ENCODE measurements at regions not wholly inside any gene's neighbourhood (a gene's known extent, or its start where the extent isn't known, plus 50 kb on each side); places are given as distances from the start of the nearest gene placed in this dataset.

DNA sequence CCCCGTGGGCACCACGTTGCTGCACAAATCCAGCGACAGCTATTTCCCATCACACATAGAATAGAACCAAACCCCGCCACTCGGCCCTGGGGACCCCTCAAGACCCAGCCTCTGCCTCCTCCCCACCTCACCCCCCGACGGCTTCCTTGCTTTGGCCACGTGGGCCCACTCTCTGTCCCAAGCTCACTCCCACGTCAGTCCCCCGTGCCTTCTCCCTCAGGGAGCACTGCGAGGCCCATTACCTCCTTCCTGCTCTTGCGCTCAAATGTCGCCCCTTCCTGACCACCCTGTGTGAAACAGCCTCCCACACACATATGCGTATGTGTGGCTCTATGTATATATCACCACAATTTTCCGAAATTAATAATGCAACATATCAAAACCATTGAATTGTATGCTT is 239.7 kb downstream of the SH3BP4 start:
- WGBS (ENCODE audit: insufficient coverage), result 77% methylated on average over 11 of the region's 15 CpGs
- Histone ChIP-seq H3K27me3 (replicated peaks in 2 of 5; ENCODE audit: control insufficient read depth in 4 of 5, insufficient read depth in 5 of 5, low read length in 4 of 5) (peaks cover 0 to 61% (median 12%) of the 10 kb centered on the region in 5 experiments), H3K4me1 (ENCODE audit: control extremely low read depth in 1 of 4, control insufficient read depth in 4 of 4, insufficient read depth in 4 of 4, low read length in 3 of 4) (no peaks in the 10 kb centered on the region), H3K36me3 (ENCODE audit: control insufficient read depth in 4 of 4, insufficient read depth in 4 of 4, low read length in 3 of 4) (no peaks in the 10 kb centered on the region), H3K27ac (ENCODE audit: insufficient read depth in 1 of 2, low read depth in 1 of 2, low read length in 2 of 2, poor library complexity in 1 of 2, severe bottlenecking in 2 of 2) (no peak overlapping the region), H3K4me3 (ENCODE audit: control insufficient read depth in 1 of 7, extremely low read depth in 1 of 7, insufficient read depth in 4 of 7, low read depth in 2 of 7, low read length in 6 of 7) (no peak overlapping the region), H3K9me3 (ENCODE audit: control extremely low read depth in 1 of 5, control insufficient read depth in 4 of 5, insufficient read depth in 2 of 5, low read depth in 1 of 5, low read length in 4 of 5) (peaks cover 0 to 7% (median 0%) of the 10 kb centered on the region in 5 experiments)
- ChIA-PET POLR2A (no interaction called here), CTCF (no interaction called here)
- DNase-seq, result no peak

DNA sequence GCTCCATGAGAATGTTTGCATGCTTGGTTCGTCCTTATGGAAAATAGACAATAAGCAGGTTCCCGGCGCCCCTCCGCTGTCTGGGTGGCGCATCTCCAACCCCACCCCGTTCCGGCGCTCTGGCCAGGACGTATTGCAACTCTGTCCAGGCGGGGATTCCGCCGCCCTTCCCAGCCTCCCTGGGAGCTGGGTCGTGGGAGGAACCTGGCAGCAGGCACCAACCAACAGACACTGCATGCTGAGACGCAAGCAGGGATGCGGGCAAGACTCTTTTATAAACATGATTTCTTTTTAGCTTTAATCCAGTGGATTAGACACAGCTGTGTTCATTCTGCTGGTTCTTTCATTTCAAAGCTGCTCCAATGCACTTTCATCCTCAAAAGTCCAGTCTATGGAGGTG is 240.2 kb downstream of the SH3BP4 start:
- Histone ChIP-seq H3K27ac (ENCODE audit: insufficient read depth in 1 of 2, low read depth in 1 of 2, low read length in 2 of 2, poor library complexity in 1 of 2, severe bottlenecking in 2 of 2) (no peak overlapping the region), H3K27me3 (replicated peaks in 2 of 5; ENCODE audit: control insufficient read depth in 4 of 5, insufficient read depth in 5 of 5, low read length in 4 of 5) (peaks cover 0 to 62% (median 12%) of the 10 kb centered on the region in 5 experiments), H3K36me3 (ENCODE audit: control insufficient read depth in 4 of 4, insufficient read depth in 4 of 4, low read length in 3 of 4) (no peaks in the 10 kb centered on the region), H3K9me3 (ENCODE audit: control extremely low read depth in 1 of 5, control insufficient read depth in 4 of 5, insufficient read depth in 2 of 5, low read depth in 1 of 5, low read length in 4 of 5) (peaks cover 0 to 7% (median 0%) of the 10 kb centered on the region in 5 experiments), H3K4me1 (ENCODE audit: control extremely low read depth in 1 of 4, control insufficient read depth in 4 of 4, insufficient read depth in 4 of 4, low read length in 3 of 4) (no peaks in the 10 kb centered on the region), H3K4me3 (ENCODE audit: control insufficient read depth in 1 of 7, extremely low read depth in 1 of 7, insufficient read depth in 4 of 7, low read depth in 2 of 7, low read length in 6 of 7) (no peak overlapping the region)
- POLR2A ChIA-PET, result no interaction called here
- CTCF ChIA-PET, result no interaction called here
- 90% methylated on average over 14 of the region's 15 CpGs for WGBS (ENCODE audit: insufficient coverage)
- no peak for DNase-seq

DNA sequence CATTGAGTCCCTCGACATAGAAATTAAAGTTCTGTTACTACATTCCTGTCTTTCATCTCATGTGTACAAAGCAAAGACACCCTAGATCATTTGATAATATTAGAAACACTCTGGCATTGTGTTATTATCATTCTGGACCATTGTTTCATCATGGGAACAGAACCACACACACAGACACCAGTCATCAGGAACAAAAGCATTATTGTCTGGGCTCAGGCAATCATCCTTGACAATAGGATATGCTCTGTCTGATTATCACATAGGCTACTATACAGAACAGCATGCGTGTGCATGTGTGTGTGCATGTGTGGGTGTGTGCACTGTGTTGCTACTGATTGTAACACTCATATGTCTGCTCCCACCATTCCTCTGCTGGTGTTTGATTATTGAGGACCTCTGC is 242.5 kb downstream of the SH3BP4 start:
- no CpG with 5 or more reads among the region's 2 CpGs for WGBS (ENCODE audit: insufficient coverage)
- Histone ChIP-seq H3K4me1 (ENCODE audit: control extremely low read depth in 1 of 4, control insufficient read depth in 4 of 4, insufficient read depth in 4 of 4, low read length in 3 of 4) (no peaks in the 10 kb centered on the region), H3K9me3 (ENCODE audit: control extremely low read depth in 1 of 5, control insufficient read depth in 4 of 5, insufficient read depth in 2 of 5, low read depth in 1 of 5, low read length in 4 of 5) (peaks cover 0 to 4% (median 0%) of the 10 kb centered on the region in 5 experiments), H3K4me3 (ENCODE audit: control insufficient read depth in 1 of 7, extremely low read depth in 1 of 7, insufficient read depth in 4 of 7, low read depth in 2 of 7, low read length in 6 of 7) (no peak overlapping the region), H3K27me3 (replicated peaks in 2 of 5; ENCODE audit: control insufficient read depth in 4 of 5, insufficient read depth in 5 of 5, low read length in 4 of 5) (peaks cover 0 to 61% (median 8%) of the 10 kb centered on the region in 5 experiments), H3K36me3 (ENCODE audit: control insufficient read depth in 4 of 4, insufficient read depth in 4 of 4, low read length in 3 of 4) (no peaks in the 10 kb centered on the region), H3K27ac (ENCODE audit: insufficient read depth in 1 of 2, low read depth in 1 of 2, low read length in 2 of 2, poor library complexity in 1 of 2, severe bottlenecking in 2 of 2) (no peak overlapping the region)
- POLR2A ChIA-PET, result interaction anchor here (0.5 kb wide), 1 partner anchor 146 kb away, joined by 5 read pairs; no protein-coding TSS in a partner anchor
- DNase-seq, result no peak
- CTCF ChIA-PET, result no interaction called here

DNA sequence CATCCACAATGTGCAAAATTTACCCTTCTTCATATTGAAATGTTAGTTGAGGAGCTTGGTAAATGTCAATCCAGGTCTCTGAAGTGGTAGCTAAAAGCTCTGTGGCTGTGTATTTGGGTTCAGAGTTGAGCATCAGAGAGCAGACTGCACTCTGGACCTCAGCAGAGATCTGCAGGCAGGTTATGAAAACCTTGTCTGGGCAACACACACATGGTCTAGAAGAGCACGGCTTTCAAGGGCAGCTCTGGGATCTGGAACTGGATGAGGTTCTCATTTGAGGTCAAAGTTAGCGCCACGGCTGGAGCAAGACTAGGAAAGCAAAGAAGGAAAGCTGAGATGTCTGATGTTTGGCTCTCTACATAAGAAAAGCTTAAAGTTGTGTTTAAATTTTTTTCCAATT is 243.0 kb downstream of the SH3BP4 start:
- peaks cover 0 to 60% (median 4%) of the 10 kb centered on the region in 5 experiments for H3K27me3 ChIP-seq (replicated peaks in 2 of 5; ENCODE audit: control insufficient read depth in 4 of 5, insufficient read depth in 5 of 5, low read length in 4 of 5)
- no CpG with 5 or more reads among the region's 3 CpGs for WGBS (ENCODE audit: insufficient coverage)
- H3K36me3 ChIP-seq (ENCODE audit: control insufficient read depth in 4 of 4, insufficient read depth in 4 of 4, low read length in 3 of 4), result no peaks in the 10 kb centered on the region
- H3K4me3 ChIP-seq (ENCODE audit: control insufficient read depth in 1 of 7, extremely low read depth in 1 of 7, insufficient read depth in 4 of 7, low read depth in 2 of 7, low read length in 6 of 7), result no peak overlapping the region
- H3K27ac ChIP-seq (ENCODE audit: insufficient read depth in 1 of 2, low read depth in 1 of 2, low read length in 2 of 2, poor library complexity in 1 of 2, severe bottlenecking in 2 of 2), result no peak overlapping the region
- DNase-seq, result no peak
- CTCF ChIA-PET, result no interaction called here
- H3K4me1 ChIP-seq (ENCODE audit: control extremely low read depth in 1 of 4, control insufficient read depth in 4 of 4, insufficient read depth in 4 of 4, low read length in 3 of 4), result no peaks in the 10 kb centered on the region
- peaks cover 0 to 4% (median 0%) of the 10 kb centered on the region in 5 experiments for H3K9me3 ChIP-seq (ENCODE audit: control extremely low read depth in 1 of 5, control insufficient read depth in 4 of 5, insufficient read depth in 2 of 5, low read depth in 1 of 5, low read length in 4 of 5)
- POLR2A ChIA-PET, result interaction anchor here (0.5 kb wide), 1 partner anchor 147 kb away, joined by 5 read pairs; no protein-coding TSS in a partner anchor

DNA sequence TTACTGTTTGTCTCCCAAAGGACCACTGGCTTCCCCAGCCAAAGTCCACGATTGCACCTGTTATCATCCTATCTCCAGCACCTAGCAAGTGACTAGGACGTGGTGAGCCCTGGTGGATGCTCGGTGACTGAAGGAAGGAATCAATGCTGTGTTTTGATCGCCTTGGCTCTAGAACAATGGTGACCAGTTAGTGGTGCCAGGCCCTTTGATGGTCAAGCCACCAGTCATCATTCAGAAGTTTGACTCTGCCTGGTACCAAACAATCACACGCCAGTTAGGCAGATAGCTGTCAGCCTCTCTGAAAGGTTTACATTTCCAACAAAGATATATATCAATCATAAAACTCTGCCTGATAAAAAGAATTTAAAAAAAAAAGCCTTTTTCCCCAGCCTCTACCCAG is 244.1 kb downstream of the SH3BP4 start:
- ChIA-PET CTCF (no interaction called here), POLR2A (no interaction called here)
- no peak overlapping the region for H3K27ac ChIP-seq (ENCODE audit: insufficient read depth in 1 of 2, low read depth in 1 of 2, low read length in 2 of 2, poor library complexity in 1 of 2, severe bottlenecking in 2 of 2)
- no peak for DNase-seq
- 90% methylated on average over 4 of the region's 5 CpGs for WGBS (ENCODE audit: insufficient coverage)
- H3K9me3 ChIP-seq (ENCODE audit: control extremely low read depth in 1 of 5, control insufficient read depth in 4 of 5, insufficient read depth in 2 of 5, low read depth in 1 of 5, low read length in 4 of 5), result peaks cover 0 to 4% (median 0%) of the 10 kb centered on the region in 5 experiments
- H3K36me3 ChIP-seq (ENCODE audit: control insufficient read depth in 4 of 4, insufficient read depth in 4 of 4, low read length in 3 of 4), result no peaks in the 10 kb centered on the region
- H3K4me1 ChIP-seq (ENCODE audit: control extremely low read depth in 1 of 4, control insufficient read depth in 4 of 4, insufficient read depth in 4 of 4, low read length in 3 of 4), result no peaks in the 10 kb centered on the region
- H3K4me3 ChIP-seq (ENCODE audit: control insufficient read depth in 1 of 7, extremely low read depth in 1 of 7, insufficient read depth in 4 of 7, low read depth in 2 of 7, low read length in 6 of 7), result no peak overlapping the region
- H3K27me3 ChIP-seq (replicated peaks in 2 of 5; ENCODE audit: control insufficient read depth in 4 of 5, insufficient read depth in 5 of 5, low read length in 4 of 5), result peaks cover 0 to 59% (median 2%) of the 10 kb centered on the region in 5 experiments

DNA sequence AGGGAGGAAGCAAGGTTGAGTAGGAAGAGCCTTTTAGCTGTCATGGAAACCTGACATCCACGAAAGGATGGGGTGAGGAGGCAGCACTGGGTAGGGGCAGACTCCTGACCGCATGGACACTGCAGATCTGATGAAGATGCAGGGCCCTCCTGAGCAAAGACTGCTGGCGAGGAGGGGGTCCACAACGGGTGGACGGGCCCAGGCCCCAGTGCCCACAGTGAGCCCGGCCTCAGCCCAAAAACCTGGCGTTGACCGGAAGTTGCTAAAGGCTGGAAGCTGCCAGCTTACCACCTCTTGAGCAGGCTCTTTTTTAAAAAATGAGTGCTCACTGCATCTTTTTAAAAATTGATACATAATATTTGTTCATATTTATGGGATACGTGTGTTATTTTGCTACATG is 247.3 kb downstream of the SH3BP4 start:
- no peaks in the 10 kb centered on the region for H3K9me3 ChIP-seq (ENCODE audit: control extremely low read depth in 1 of 5, control insufficient read depth in 4 of 5, insufficient read depth in 2 of 5, low read depth in 1 of 5, low read length in 4 of 5)
- no peaks in the 10 kb centered on the region for H3K36me3 ChIP-seq (ENCODE audit: control insufficient read depth in 4 of 4, insufficient read depth in 4 of 4, low read length in 3 of 4)
- no peak overlapping the region for H3K4me3 ChIP-seq (ENCODE audit: control insufficient read depth in 1 of 7, extremely low read depth in 1 of 7, insufficient read depth in 4 of 7, low read depth in 2 of 7, low read length in 6 of 7)
- ChIA-PET POLR2A (no interaction called here), CTCF (no interaction called here)
- H3K27me3 ChIP-seq (replicated peaks in 2 of 5; ENCODE audit: control insufficient read depth in 4 of 5, insufficient read depth in 5 of 5, low read length in 4 of 5), result peaks cover 1 to 71% (median 2%) of the 10 kb centered on the region in 5 experiments
- WGBS (ENCODE audit: insufficient coverage), result 100% methylated on average over 6 of the region's 9 CpGs
- H3K4me1 ChIP-seq (ENCODE audit: control extremely low read depth in 1 of 4, control insufficient read depth in 4 of 4, insufficient read depth in 4 of 4, low read length in 3 of 4), result no peaks in the 10 kb centered on the region
- DNase-seq, result no peak
- H3K27ac ChIP-seq (ENCODE audit: insufficient read depth in 1 of 2, low read depth in 1 of 2, low read length in 2 of 2, poor library complexity in 1 of 2, severe bottlenecking in 2 of 2), result no peak overlapping the region

DNA sequence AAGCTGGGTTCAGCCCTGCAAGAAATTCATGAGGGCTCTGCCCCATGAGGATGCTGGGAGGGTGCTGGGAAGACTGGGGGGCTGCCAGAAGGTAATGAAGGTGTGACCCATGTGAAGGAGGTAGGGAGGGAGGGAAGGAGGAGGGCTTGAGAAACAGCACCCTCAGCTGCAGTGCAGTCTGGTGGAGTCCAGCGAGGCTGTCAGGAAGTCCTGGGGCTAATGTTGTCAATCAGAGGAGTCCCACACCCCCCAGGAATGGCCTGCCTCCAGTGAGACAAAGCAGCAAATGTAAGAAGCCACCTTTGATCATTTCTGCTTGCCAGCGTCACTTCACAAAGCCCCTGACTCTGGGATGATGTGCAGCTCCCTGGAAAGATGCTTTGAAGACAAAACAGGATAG is 248.4 kb downstream of the SH3BP4 start:
- H3K4me3 ChIP-seq (ENCODE audit: control insufficient read depth in 1 of 7, extremely low read depth in 1 of 7, insufficient read depth in 4 of 7, low read depth in 2 of 7, low read length in 6 of 7), result no peak overlapping the region
- H3K27me3 ChIP-seq (replicated peaks in 2 of 5; ENCODE audit: control insufficient read depth in 4 of 5, insufficient read depth in 5 of 5, low read length in 4 of 5), result peaks cover 1 to 77% (median 2%) of the 10 kb centered on the region in 5 experiments
- whole genome bisulfite sequencing (ENCODE audit: insufficient coverage), result 46% methylated on average over 2 of the region's 2 CpGs
- no peaks in the 10 kb centered on the region for H3K9me3 ChIP-seq (ENCODE audit: control extremely low read depth in 1 of 5, control insufficient read depth in 4 of 5, insufficient read depth in 2 of 5, low read depth in 1 of 5, low read length in 4 of 5)
- H3K27ac ChIP-seq (ENCODE audit: insufficient read depth in 1 of 2, low read depth in 1 of 2, low read length in 2 of 2, poor library complexity in 1 of 2, severe bottlenecking in 2 of 2), result no peak overlapping the region
- POLR2A ChIA-PET, result no interaction called here
- DNase-seq, result no peak
- H3K36me3 ChIP-seq (ENCODE audit: control insufficient read depth in 4 of 4, insufficient read depth in 4 of 4, low read length in 3 of 4), result no peaks in the 10 kb centered on the region
- CTCF ChIA-PET, result no interaction called here
- H3K4me1 ChIP-seq (ENCODE audit: control extremely low read depth in 1 of 4, control insufficient read depth in 4 of 4, insufficient read depth in 4 of 4, low read length in 3 of 4), result no peaks in the 10 kb centered on the region

All from common myeloid progenitor, CD34-positive (primary cell).